GM23338 (cell line): ENCODE measurements at regions not wholly inside any gene's neighbourhood (a gene's known extent, or its start where the extent isn't known, plus 50 kb on each side); places are given as distances from the start of the nearest gene placed in this dataset.

Source experiments
- ATAC-seq: fragments of 200-7000 bp; cut with Tn5 transposase; 3 replicates; pipeline ENCODE4 v1.9.1; 2020
- DNase-seq: peaks from one replicate; pipeline ENCODE4 v3.0.0-alpha.2; 2015; ENCODE audit warnings: low spot score
- H2AFZ ChIP-seq: fragments of 200-600 bp; sonication (generic); 2 replicates; pipeline ENCODE4 v1.8.0; 2016; ENCODE audit warnings: antibody characterized with exemption, mild to moderate bottlenecking, moderate library complexity
- H3F3A ChIP-seq: fragments of 200-600 bp; sonication (generic); replicated peaks from 2 replicates; pipeline ENCODE4 v1.8.0; 2017; ENCODE audit warnings: antibody characterized with exemption, mixed run types, low read depth
- H3K27ac ChIP-seq: fragments of 200-600 bp; sonication (generic); 2 replicates; pipeline ENCODE4 v1.6.1; 2016; ENCODE audit warnings: low read depth
- H3K27me3 ChIP-seq: fragments of 200-600 bp; sonication (generic); 2 replicates; pipeline ENCODE4 v1.8.0; 2016; ENCODE audit warnings: mild to moderate bottlenecking, mixed run types, moderate library complexity; ENCODE audit not compliant: insufficient read depth
- H3K36me3 ChIP-seq: fragments of 200-600 bp; sonication (generic); 2 replicates; pipeline ENCODE4 v1.8.0; 2016; ENCODE audit warnings: mild to moderate bottlenecking; ENCODE audit not compliant: insufficient read depth
- H3K4me1 ChIP-seq: fragments of 200-600 bp; sonication (generic); 2 replicates; pipeline ENCODE4 v1.8.0; 2016; ENCODE audit warnings: mild to moderate bottlenecking, moderate library complexity; ENCODE audit not compliant: insufficient read depth
- H3K4me2 ChIP-seq: fragments of 200-600 bp; sonication (generic); 2 replicates; pipeline ENCODE4 v1.7.1; 2017; ENCODE audit warnings: mixed run types
- H3K4me3 ChIP-seq: fragments of 200-600 bp; sonication (generic); 2 replicates; pipeline ENCODE4 v1.6.1; 2016; ENCODE audit warnings: mixed run types
- H3K79me2 ChIP-seq: fragments of 200-600 bp; sonication (generic); replicated peaks from 2 replicates; pipeline ENCODE4 v1.8.0; 2017; ENCODE audit warnings: mild to moderate bottlenecking; ENCODE audit not compliant: insufficient read depth
- H3K9me2 ChIP-seq: fragments of 200-600 bp; sonication (generic); 2 replicates; pipeline ENCODE4 v1.8.0; 2017; ENCODE audit not compliant: insufficient read depth
- H4K20me1 ChIP-seq: fragments of 200-600 bp; sonication (generic); replicated peaks from 2 replicates; pipeline ENCODE4 v1.8.0; 2017; ENCODE audit warnings: mild to moderate bottlenecking; ENCODE audit not compliant: insufficient read depth
- H3K27ac Mint-ChIP-seq: 2 replicates; pipeline ENCODE4 v1.8.0; 2020; ENCODE audit warnings: inconsistent platforms, mild to moderate bottlenecking, moderate library complexity, mixed read lengths
- H3K27me3 Mint-ChIP-seq: 3 replicates; pipeline ENCODE4 v1.8.0; 2022; ENCODE audit warnings: low read depth, mild to moderate bottlenecking, moderate library complexity, mixed read lengths, inconsistent platforms; ENCODE audit not compliant: insufficient read depth, poor library complexity
- H3K36me3 Mint-ChIP-seq: 3 replicates; pipeline ENCODE4 v1.8.0; 2021; ENCODE audit warnings: low read depth, mild to moderate bottlenecking, inconsistent platforms, moderate library complexity, mixed read lengths
- H3K4me1 Mint-ChIP-seq: 3 replicates; pipeline ENCODE4 v1.8.0; 2020; ENCODE audit warnings: mild to moderate bottlenecking, inconsistent platforms, mixed read lengths
- H3K4me3 Mint-ChIP-seq: 3 replicates; pipeline ENCODE4 v1.8.0; 2021; ENCODE audit warnings: moderate library complexity, mild to moderate bottlenecking, inconsistent platforms, mixed read lengths
- H3K9me3 Mint-ChIP-seq: 3 replicates; pipeline ENCODE4 v1.8.0; 2020; ENCODE audit warnings: moderate library complexity, mild to moderate bottlenecking, inconsistent platforms, mixed read lengths
- EZH2 ChIP-seq: fragments of 200-600 bp; sonication (generic); IDR thresholded peaks from one replicate; pipeline ENCODE4 v1.8.0; 2017; ENCODE audit warnings: antibody characterized with exemption, mild to moderate bottlenecking, low read depth; ENCODE audit not compliant: unreplicated experiment
- EZH2phosphoT487 ChIP-seq: fragments of 200-600 bp; sonication (generic); IDR thresholded peaks from one replicate; pipeline ENCODE4 v1.8.1; 2018; ENCODE audit warnings: antibody characterized with exemption; ENCODE audit not compliant: unreplicated experiment
- NANOG ChIP-seq: IDR thresholded peaks from 2 replicates; pipeline ENCODE4 v1.6.1; 2016; ENCODE audit warnings: antibody characterized with exemption, borderline replicate concordance
- ZNF114 ChIP-seq: fragments of 250-450 bp; sonication (Bioruptor Pico); IDR thresholded peaks from 2 replicates; pipeline ENCODE4 v1.5.0; 2020; ENCODE audit warnings: mild to moderate bottlenecking, moderate library complexity
- TF ChIP-seq, protein P1 (sequence below), 2 experiments: fragments of 200-600 bp in 1 of 2; sonication (generic) in 1 of 2; conservative IDR thresholded peaks; 2 replicates each; pipeline versions ENCODE4 v1.5.1 to v1.6.1; 2016 to 2017; ENCODE audit warnings: antibody characterized with exemption in 2 of 2, low read depth in 2 of 2, mild to moderate bottlenecking in 2 of 2, moderate library complexity in 1 of 2
- TF ChIP-seq, protein P2 (sequence below): IDR thresholded peaks from one replicate; pipeline ENCODE4 v1.6.1; 2018; ENCODE audit warnings: antibody characterized with exemption; ENCODE audit not compliant: unreplicated experiment
- TF ChIP-seq, protein P3 (sequence below): fragments of 250-450 bp; sonication (Bioruptor Pico); IDR thresholded peaks from 2 replicates; pipeline ENCODE4 v1.5.0; 2020; ENCODE audit warnings: mild to moderate bottlenecking, moderate library complexity

DNA sequence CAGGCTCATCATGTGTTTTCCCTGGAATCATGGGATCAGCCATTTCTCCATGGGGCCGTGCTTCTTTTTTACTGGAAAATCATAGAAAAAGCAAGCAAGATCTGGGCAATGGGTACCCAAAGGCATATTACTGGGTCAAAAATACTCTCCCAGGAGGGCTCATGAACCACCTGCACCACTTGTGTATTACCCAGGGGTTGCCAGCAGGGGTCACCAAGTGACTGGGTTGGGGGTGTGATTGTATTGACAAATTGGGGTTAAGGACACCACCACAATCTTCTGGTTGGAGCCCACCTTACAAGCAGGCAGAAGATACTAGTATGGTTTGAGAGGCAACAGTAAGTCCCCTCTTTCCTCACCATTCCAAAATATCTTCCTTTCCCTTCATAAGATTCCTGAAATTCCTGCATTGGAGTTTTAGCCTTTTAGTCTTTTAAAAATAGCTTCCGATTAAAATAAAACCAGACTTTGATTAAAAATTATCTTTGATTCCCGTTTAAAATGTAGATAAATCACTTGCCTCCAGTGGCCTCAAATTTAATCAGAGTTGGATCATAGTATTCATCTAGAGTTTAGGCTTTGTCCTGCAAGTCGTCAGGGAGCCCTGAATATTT is 603.3 kb downstream of the KIF4B start:
- Histone ChIP-seq H3K4me3 (no peak overlapping the region), H3K4me2 (no peak overlapping the region), H3K36me3 (no peaks in the 10 kb centered on the region), H3F3A (no peaks in the 10 kb centered on the region), H3K9me2 (no peaks in the 10 kb centered on the region), H3K79me2 (no peaks in the 10 kb centered on the region), H3K27ac (no peak overlapping the region), H2AFZ (no peak overlapping the region), H3K4me1 (peaks cover 6% of the 10 kb centered on the region; the same call in 1 of the 2 replicates), H4K20me1 (no peaks in the 10 kb centered on the region), H3K27me3 (no peaks in the 10 kb centered on the region)
- Mint-ChIP-seq H3K9me3 (no peaks in the 10 kb centered on the region), H3K4me1 (peaks cover 16% of the 10 kb centered on the region), H3K27me3 (no peaks in the 10 kb centered on the region), H3K27ac (no peak overlapping the region), H3K36me3 (no peaks in the 10 kb centered on the region), H3K4me3 (no peak overlapping the region)
- TF ChIP-seq, protein P1, sequence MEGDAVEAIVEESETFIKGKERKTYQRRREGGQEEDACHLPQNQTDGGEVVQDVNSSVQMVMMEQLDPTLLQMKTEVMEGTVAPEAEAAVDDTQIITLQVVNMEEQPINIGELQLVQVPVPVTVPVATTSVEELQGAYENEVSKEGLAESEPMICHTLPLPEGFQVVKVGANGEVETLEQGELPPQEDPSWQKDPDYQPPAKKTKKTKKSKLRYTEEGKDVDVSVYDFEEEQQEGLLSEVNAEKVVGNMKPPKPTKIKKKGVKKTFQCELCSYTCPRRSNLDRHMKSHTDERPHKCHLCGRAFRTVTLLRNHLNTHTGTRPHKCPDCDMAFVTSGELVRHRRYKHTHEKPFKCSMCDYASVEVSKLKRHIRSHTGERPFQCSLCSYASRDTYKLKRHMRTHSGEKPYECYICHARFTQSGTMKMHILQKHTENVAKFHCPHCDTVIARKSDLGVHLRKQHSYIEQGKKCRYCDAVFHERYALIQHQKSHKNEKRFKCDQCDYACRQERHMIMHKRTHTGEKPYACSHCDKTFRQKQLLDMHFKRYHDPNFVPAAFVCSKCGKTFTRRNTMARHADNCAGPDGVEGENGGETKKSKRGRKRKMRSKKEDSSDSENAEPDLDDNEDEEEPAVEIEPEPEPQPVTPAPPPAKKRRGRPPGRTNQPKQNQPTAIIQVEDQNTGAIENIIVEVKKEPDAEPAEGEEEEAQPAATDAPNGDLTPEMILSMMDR (conservative IDR thresholded peaks at IDR 0.05; ENCODE audit: low read depth in 2 of 2), result peak; percentile 91 to 95
- no peak for TF ChIP-seq NANOG
- TF ChIP-seq ZNF114 (CRISPR knock-in tag), result no peak
- no peak for TF ChIP-seq EZH2
- TF ChIP-seq, protein P2, sequence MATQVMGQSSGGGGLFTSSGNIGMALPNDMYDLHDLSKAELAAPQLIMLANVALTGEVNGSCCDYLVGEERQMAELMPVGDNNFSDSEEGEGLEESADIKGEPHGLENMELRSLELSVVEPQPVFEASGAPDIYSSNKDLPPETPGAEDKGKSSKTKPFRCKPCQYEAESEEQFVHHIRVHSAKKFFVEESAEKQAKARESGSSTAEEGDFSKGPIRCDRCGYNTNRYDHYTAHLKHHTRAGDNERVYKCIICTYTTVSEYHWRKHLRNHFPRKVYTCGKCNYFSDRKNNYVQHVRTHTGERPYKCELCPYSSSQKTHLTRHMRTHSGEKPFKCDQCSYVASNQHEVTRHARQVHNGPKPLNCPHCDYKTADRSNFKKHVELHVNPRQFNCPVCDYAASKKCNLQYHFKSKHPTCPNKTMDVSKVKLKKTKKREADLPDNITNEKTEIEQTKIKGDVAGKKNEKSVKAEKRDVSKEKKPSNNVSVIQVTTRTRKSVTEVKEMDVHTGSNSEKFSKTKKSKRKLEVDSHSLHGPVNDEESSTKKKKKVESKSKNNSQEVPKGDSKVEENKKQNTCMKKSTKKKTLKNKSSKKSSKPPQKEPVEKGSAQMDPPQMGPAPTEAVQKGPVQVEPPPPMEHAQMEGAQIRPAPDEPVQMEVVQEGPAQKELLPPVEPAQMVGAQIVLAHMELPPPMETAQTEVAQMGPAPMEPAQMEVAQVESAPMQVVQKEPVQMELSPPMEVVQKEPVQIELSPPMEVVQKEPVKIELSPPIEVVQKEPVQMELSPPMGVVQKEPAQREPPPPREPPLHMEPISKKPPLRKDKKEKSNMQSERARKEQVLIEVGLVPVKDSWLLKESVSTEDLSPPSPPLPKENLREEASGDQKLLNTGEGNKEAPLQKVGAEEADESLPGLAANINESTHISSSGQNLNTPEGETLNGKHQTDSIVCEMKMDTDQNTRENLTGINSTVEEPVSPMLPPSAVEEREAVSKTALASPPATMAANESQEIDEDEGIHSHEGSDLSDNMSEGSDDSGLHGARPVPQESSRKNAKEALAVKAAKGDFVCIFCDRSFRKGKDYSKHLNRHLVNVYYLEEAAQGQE, result no peak
- TF ChIP-seq, protein P3, sequence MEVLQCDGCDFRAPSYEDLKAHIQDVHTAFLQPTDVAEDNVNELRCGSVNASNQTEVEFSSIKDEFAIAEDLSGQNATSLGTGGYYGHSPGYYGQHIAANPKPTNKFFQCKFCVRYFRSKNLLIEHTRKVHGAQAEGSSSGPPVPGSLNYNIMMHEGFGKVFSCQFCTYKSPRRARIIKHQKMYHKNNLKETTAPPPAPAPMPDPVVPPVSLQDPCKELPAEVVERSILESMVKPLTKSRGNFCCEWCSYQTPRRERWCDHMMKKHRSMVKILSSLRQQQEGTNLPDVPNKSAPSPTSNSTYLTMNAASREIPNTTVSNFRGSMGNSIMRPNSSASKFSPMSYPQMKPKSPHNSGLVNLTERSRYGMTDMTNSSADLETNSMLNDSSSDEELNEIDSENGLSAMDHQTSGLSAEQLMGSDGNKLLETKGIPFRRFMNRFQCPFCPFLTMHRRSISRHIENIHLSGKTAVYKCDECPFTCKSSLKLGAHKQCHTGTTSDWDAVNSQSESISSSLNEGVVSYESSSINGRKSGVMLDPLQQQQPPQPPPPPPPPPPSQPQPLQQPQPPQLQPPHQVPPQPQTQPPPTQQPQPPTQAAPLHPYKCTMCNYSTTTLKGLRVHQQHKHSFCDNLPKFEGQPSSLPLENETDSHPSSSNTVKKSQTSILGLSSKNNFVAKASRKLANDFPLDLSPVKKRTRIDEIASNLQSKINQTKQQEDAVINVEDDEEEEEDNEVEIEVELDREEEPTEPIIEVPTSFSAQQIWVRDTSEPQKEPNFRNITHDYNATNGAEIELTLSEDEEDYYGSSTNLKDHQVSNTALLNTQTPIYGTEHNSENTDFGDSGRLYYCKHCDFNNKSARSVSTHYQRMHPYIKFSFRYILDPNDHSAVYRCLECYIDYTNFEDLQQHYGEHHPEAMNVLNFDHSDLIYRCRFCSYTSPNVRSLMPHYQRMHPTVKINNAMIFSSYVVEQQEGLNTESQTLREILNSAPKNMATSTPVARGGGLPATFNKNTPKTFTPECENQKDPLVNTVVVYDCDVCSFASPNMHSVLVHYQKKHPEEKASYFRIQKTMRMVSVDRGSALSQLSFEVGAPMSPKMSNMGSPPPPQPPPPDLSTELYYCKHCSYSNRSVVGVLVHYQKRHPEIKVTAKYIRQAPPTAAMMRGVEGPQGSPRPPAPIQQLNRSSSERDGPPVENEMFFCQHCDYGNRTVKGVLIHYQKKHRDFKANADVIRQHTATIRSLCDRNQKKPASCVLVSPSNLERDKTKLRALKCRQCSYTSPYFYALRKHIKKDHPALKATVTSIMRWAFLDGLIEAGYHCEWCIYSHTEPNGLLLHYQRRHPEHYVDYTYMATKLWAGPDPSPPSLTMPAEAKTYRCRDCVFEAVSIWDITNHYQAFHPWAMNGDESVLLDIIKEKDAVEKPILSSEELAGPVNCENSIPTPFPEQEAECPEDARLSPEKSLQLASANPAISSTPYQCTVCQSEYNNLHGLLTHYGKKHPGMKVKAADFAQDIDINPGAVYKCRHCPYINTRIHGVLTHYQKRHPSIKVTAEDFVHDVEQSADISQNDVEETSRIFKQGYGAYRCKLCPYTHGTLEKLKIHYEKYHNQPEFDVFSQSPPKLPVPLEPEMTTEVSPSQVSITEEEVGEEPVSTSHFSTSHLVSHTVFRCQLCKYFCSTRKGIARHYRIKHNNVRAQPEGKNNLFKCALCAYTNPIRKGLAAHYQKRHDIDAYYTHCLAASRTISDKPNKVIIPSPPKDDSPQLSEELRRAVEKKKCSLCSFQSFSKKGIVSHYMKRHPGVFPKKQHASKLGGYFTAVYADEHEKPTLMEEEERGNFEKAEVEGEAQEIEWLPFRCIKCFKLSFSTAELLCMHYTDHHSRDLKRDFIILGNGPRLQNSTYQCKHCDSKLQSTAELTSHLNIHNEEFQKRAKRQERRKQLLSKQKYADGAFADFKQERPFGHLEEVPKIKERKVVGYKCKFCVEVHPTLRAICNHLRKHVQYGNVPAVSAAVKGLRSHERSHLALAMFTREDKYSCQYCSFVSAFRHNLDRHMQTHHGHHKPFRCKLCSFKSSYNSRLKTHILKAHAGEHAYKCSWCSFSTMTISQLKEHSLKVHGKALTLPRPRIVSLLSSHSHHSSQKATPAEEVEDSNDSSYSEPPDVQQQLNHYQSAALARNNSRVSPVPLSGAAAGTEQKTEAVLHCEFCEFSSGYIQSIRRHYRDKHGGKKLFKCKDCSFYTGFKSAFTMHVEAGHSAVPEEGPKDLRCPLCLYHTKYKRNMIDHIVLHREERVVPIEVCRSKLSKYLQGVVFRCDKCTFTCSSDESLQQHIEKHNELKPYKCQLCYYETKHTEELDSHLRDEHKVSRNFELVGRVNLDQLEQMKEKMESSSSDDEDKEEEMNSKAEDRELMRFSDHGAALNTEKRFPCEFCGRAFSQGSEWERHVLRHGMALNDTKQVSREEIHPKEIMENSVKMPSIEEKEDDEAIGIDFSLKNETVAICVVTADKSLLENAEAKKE (CRISPR knock-in tag), result no peak
- no peak for TF ChIP-seq EZH2phosphoT487
- ATAC-seq (peak; percentile 89), DNase-seq (peak; percentile 75)
